CD14-positive monocyte (primary cell): ENCODE measurements at regions not wholly inside any gene's neighbourhood (a gene's known extent, or its start where the extent isn't known, plus 50 kb on each side); places are given as distances from the start of the nearest gene placed in this dataset.

Experiments used
- DNase-seq, 3 donors: peaks; one replicate each; pipeline ENCODE4 v3.0.0-alpha.2; 2011 to 2022
- H2AFZ ChIP-seq: 2 replicates; pipeline ENCODE4 v1.6.0; 2012; ENCODE audit warnings: mild to moderate bottlenecking, low read depth, low read length, inconsistent platforms; ENCODE audit not compliant: insufficient read depth, poor library complexity, severe bottlenecking
- H3K27ac ChIP-seq, 2 donors: 1 replicate in 1 of 2; 2 replicates in 1 of 2; pipeline ENCODE4 v1.5.1; 2012 to 2013; ENCODE audit warnings: low read length in 2 of 2, control low read depth in 1 of 2, inconsistent platforms in 1 of 2, low read depth in 1 of 2, mild to moderate bottlenecking in 1 of 2
- H3K27me3 ChIP-seq, 2 donors: one replicate each; pipeline versions ENCODE4 v1.6.0 to v1.6.1; 2011 to 2013; ENCODE audit warnings: low read length in 2 of 2; ENCODE audit not compliant: control insufficient read depth in 2 of 2, insufficient read depth in 2 of 2
- H3K36me3 ChIP-seq, 2 donors: replicated peaks in 1 of 2; 1 replicate in 1 of 2; 2 replicates in 1 of 2; pipeline versions ENCODE4 v1.5.1 to v1.6.1; 2012 to 2013; ENCODE audit warnings: low read length in 2 of 2, control low read depth in 1 of 2, inconsistent platforms in 1 of 2, mild to moderate bottlenecking in 1 of 2; ENCODE audit not compliant: insufficient read depth in 2 of 2, control insufficient read depth in 1 of 2
- H3K4me1 ChIP-seq, 2 donors: 1 replicate in 1 of 2; 2 replicates in 1 of 2; pipeline versions ENCODE4 v1.5.1 to v1.6.1; 2012 to 2013; ENCODE audit warnings: low read length in 2 of 2, control low read depth in 1 of 2, inconsistent platforms in 1 of 2, mild to moderate bottlenecking in 1 of 2, moderate library complexity in 1 of 2; ENCODE audit not compliant: insufficient read depth in 2 of 2, control insufficient read depth in 1 of 2
- H3K4me2 ChIP-seq: replicated peaks from 2 replicates; pipeline ENCODE3; 2012; ENCODE audit warnings: low read length, moderate library complexity, mild to moderate bottlenecking; ENCODE audit not compliant: poor library complexity, severe bottlenecking; ENCODE audit errors: extremely low read depth
- H3K4me3 ChIP-seq, 3 experiments: fragments of 200-600 bp in 1 of 3; sonication (generic) in 1 of 3; replicated peaks in 1 of 3; 1 replicate in 2 of 3; 2 replicates in 1 of 3; pipeline ENCODE4 v1.5.1; 2011 to 2013; ENCODE audit warnings: low read length in 3 of 3, mild to moderate bottlenecking in 3 of 3, control low read depth in 2 of 3, low read depth in 2 of 3, inconsistent platforms in 1 of 3, moderate library complexity in 1 of 3
- H3K79me2 ChIP-seq: 2 replicates; pipeline ENCODE4 v1.6.0; 2012; ENCODE audit warnings: mild to moderate bottlenecking, control low read depth, inconsistent platforms, low read length, moderate library complexity; ENCODE audit not compliant: insufficient read depth
- H3K9ac ChIP-seq: 2 replicates; pipeline ENCODE4 v1.6.0; 2017; ENCODE audit warnings: low read length, mild to moderate bottlenecking; ENCODE audit not compliant: insufficient read depth, poor library complexity, severe bottlenecking
- H3K9me3 ChIP-seq, 2 donors: replicated peaks in 1 of 2; 1 replicate in 1 of 2; 2 replicates in 1 of 2; pipeline versions ENCODE4 v1.5.1 to v1.6.1; 2012 to 2013; ENCODE audit warnings: low read length in 2 of 2, control low read depth in 1 of 2; ENCODE audit not compliant: control insufficient read depth in 1 of 2, insufficient read depth in 1 of 2
- H4K20me1 ChIP-seq: 2 replicates; pipeline ENCODE4 v1.6.0; 2012; ENCODE audit warnings: mild to moderate bottlenecking, low read length, control low read depth, moderate library complexity; ENCODE audit not compliant: insufficient read depth
- H3K27ac Mint-ChIP-seq, 7 donors: one replicate each; pipeline ENCODE4 v1.8.0; 2020; ENCODE audit warnings: mild to moderate bottlenecking in 7 of 7, mixed read lengths in 7 of 7, moderate library complexity in 6 of 7, inconsistent platforms in 2 of 7
- H3K27me3 Mint-ChIP-seq, 3 donors: one replicate each; pipeline ENCODE4 v1.8.0; 2021 to 2022; ENCODE audit warnings: low read depth in 3 of 3, mild to moderate bottlenecking in 3 of 3, mixed read lengths in 3 of 3, moderate library complexity in 3 of 3, inconsistent platforms in 1 of 3
- H3K36me3 Mint-ChIP-seq, 2 donors: one replicate each; pipeline ENCODE4 v1.8.0; 2020; ENCODE audit warnings: mixed read lengths in 2 of 2, inconsistent platforms in 1 of 2, mild to moderate bottlenecking in 1 of 2
- H3K4me1 Mint-ChIP-seq: one replicate; pipeline ENCODE4 v1.8.0; 2020; ENCODE audit warnings: mild to moderate bottlenecking, mixed read lengths
- H3K4me3 Mint-ChIP-seq, 2 donors: one replicate each; pipeline ENCODE4 v1.8.0; 2020; ENCODE audit warnings: mild to moderate bottlenecking in 2 of 2, mixed read lengths in 2 of 2, moderate library complexity in 1 of 2
- H3K9me3 Mint-ChIP-seq, 7 donors: one replicate each; pipeline ENCODE4 v1.8.0; 2020 to 2022; ENCODE audit warnings: mixed read lengths in 7 of 7, mild to moderate bottlenecking in 6 of 7, moderate library complexity in 6 of 7, inconsistent platforms in 2 of 7
- CTCF ChIP-seq: fragments of 200-600 bp; IDR thresholded peaks from one replicate; pipeline ENCODE4 v1.8.0; 2022; ENCODE audit warnings: antibody characterized with exemption, mild to moderate bottlenecking
- WGBS: methylation state at CpG from one replicate; pipeline ENCODE4 v1.1.5; 2013; ENCODE audit warnings: missing lambda C conversion rate; ENCODE audit not compliant: insufficient coverage; 5-methylcytosine and 5-hydroxymethylcytosine counted together
- intact Hi-C, 2 donors: fragments of 100-400 bp; cut with micrococcal nuclease; formaldehyde crosslinking; loops; one replicate each; pipeline versions ENCODE4 v1.15.0 to v1.15.1; 2023

GRCh38 chr16:49019081-49019633 is 262.5 kb downstream of the CBLN1 start:
- no peaks in the 10 kb centered on the region for H3K4me1 ChIP-seq
- Mint-ChIP-seq H3K27ac (no peak overlapping the region), H3K4me1 (no peaks in the 10 kb centered on the region), H3K4me3 (no peak overlapping the region), H3K27me3 (peaks cover 9 to 18% (median 9%) of the 10 kb centered on the region in 3 donors), H3K9me3 (peaks cover 0 to 3% (median 0%) of the 10 kb centered on the region in 7 donors), H3K36me3 (no peaks in the 10 kb centered on the region)
- TF ChIP-seq CTCF: no peak
- H3K9ac ChIP-seq: no peak overlapping the region
- no peak overlapping the region for H3K4me3 ChIP-seq
- intact Hi-C loops: loop anchor here in 1 of 2 donors (10.0 kb wide), 1 partner anchor 56 kb away; no protein-coding TSS in a partner anchor
- H3K36me3 ChIP-seq: no peaks in the 10 kb centered on the region
- DNase-seq: no peak
- H3K79me2 ChIP-seq: no peaks in the 10 kb centered on the region
- H2AFZ ChIP-seq: no peak overlapping the region
- H4K20me1 ChIP-seq: no peaks in the 10 kb centered on the region
- H3K4me2 ChIP-seq: no peak overlapping the region
- 0% methylated on average over 1 of the region's 14 CpGs for WGBS
- no peaks in the 10 kb centered on the region for H3K27me3 ChIP-seq
- no peaks in the 10 kb centered on the region for H3K9me3 ChIP-seq
- no peak overlapping the region for H3K27ac ChIP-seq

- Histone ChIP-seq H3K27me3 (no peaks in the 10 kb centered on the region), H4K20me1 (no peaks in the 10 kb centered on the region), H3K79me2 (no peaks in the 10 kb centered on the region), H3K9ac (no peak overlapping the region), H3K27ac (no peak overlapping the region), H3K4me3 (no peak overlapping the region), H3K36me3 (no peaks in the 10 kb centered on the region), H3K4me1 (no peaks in the 10 kb centered on the region), H2AFZ (no peak overlapping the region), H3K4me2 (no peak overlapping the region), H3K9me3 (no peaks in the 10 kb centered on the region)
- H3K4me3 Mint-ChIP-seq: no peak overlapping the region
- H3K9me3 Mint-ChIP-seq: peaks cover 0 to 3% (median 0%) of the 10 kb centered on the region in 7 donors
- no peaks in the 10 kb centered on the region for H3K36me3 Mint-ChIP-seq
- H3K27me3 Mint-ChIP-seq: peaks cover 9 to 18% (median 10%) of the 10 kb centered on the region in 3 donors
- no peak for DNase-seq
- no peak for TF ChIP-seq CTCF
- no peak overlapping the region for H3K27ac Mint-ChIP-seq
- H3K4me1 Mint-ChIP-seq: no peaks in the 10 kb centered on the region
- WGBS: 78% methylated on average over 2 of the region's 3 CpGs
- intact Hi-C loops: loop anchor here in 1 of 2 donors (10.0 kb wide), 1 partner anchor 56 kb away; no protein-coding TSS in a partner anchor
These were observed 263.2 kb downstream of the CBLN1 start for GRCh38 chr16:49018259-49018931.
